PFSK-1 (cell line): ENCODE measurements at regions not wholly inside any gene's neighbourhood (a gene's known extent, or its start where the extent isn't known, plus 50 kb on each side); places are given as distances from the start of the nearest gene placed in this dataset.

Experiments
- FOXP2 ChIP-seq: optimal IDR thresholded peaks from 2 replicates; pipeline ENCODE3; 2011; ENCODE audit warnings: borderline replicate concordance, control low read depth, inconsistent platforms; ENCODE audit not compliant: insufficient read depth; ENCODE audit errors: extremely low read length, extremely low read depth
- POLR2AphosphoS5 ChIP-seq: IDR thresholded peaks from 2 replicates; pipeline ENCODE4 v1.6.1; 2012; ENCODE audit warnings: low read depth, mild to moderate bottlenecking, control low read depth, low read length, moderate library complexity
- REST ChIP-seq, 2 experiments: IDR thresholded peaks; 2 replicates each; pipeline versions ENCODE4 v1.6.1 to v1.8.0; 2011 to 2012; ENCODE audit warnings: low read depth in 2 of 2, low read length in 2 of 2, control low read depth in 1 of 2, inconsistent platforms in 1 of 2, mild to moderate bottlenecking in 1 of 2, moderate library complexity in 1 of 2; ENCODE audit not compliant: insufficient read depth in 1 of 2
- SIN3A ChIP-seq: IDR thresholded peaks from 2 replicates; pipeline ENCODE4 v1.6.1; 2012; ENCODE audit warnings: mild to moderate bottlenecking, low read length, moderate library complexity, borderline replicate concordance; ENCODE audit not compliant: insufficient read depth
- TAF1 ChIP-seq: IDR thresholded peaks from 2 replicates; pipeline ENCODE4 v1.6.1; 2012; ENCODE audit warnings: low read length, control low read depth, borderline replicate concordance; ENCODE audit not compliant: insufficient read depth

- TF ChIP-seq REST (IDR thresholded peaks at IDR 0.05; ENCODE audit: insufficient read depth in 1 of 2, low read depth in 2 of 2, low read length in 2 of 2) = no peak
- no peak for TF ChIP-seq TAF1
- TF ChIP-seq POLR2AphosphoS5 = no peak
- TF ChIP-seq SIN3A = no peak
- TF ChIP-seq FOXP2 = no peak
Measured at GRCh38 chr12:126481688-126482087, 1416.5 kb downstream of the AACS start.
